ENCODE measurements at regions not wholly inside any gene's neighbourhood (a gene's known extent, or its start where the extent isn't known, plus 50 kb on each side); places are given as distances from the start of the nearest gene placed in this dataset.

DNA sequence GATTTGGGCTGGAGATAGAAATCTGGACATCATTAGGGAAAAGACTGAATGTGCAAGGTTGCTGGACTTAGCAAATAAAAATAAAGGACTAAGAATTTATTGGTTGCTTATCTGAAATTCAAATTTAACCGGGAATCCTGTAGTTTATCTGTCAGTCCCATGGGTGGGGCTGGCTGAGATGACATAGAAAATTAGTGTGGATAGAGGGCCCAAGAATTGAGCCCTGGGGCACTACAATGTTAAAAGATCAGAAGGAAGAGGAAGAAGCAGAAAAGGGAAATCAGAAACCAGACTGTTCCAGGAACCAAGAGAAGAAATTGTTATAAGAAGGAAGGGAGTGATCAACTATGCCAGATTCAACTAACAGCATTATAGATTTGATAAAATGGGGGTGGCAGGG, 96.7 kb upstream of the CCDC196 start:
- TF ChIP-seq BHLHE40 (IDR thresholded peaks at IDR 0.05; ENCODE audit: borderline replicate concordance in 1 of 2, low read depth in 2 of 2, low read length in 1 of 2) (no peak), CHD4 (IDR thresholded peaks at IDR 0.05) (no peak), ZNF24 (IDR thresholded peaks at IDR 0.05) (no peak), POLR2AphosphoS5 (IDR thresholded peaks at IDR 0.05; ENCODE audit: low read length) (no peak), EGR1 (IDR thresholded peaks at IDR 0.05; ENCODE audit: borderline replicate concordance in 1 of 2, low read depth in 2 of 2, low read length in 2 of 2) (no peak)
- TF ChIP-seq, protein P1, sequence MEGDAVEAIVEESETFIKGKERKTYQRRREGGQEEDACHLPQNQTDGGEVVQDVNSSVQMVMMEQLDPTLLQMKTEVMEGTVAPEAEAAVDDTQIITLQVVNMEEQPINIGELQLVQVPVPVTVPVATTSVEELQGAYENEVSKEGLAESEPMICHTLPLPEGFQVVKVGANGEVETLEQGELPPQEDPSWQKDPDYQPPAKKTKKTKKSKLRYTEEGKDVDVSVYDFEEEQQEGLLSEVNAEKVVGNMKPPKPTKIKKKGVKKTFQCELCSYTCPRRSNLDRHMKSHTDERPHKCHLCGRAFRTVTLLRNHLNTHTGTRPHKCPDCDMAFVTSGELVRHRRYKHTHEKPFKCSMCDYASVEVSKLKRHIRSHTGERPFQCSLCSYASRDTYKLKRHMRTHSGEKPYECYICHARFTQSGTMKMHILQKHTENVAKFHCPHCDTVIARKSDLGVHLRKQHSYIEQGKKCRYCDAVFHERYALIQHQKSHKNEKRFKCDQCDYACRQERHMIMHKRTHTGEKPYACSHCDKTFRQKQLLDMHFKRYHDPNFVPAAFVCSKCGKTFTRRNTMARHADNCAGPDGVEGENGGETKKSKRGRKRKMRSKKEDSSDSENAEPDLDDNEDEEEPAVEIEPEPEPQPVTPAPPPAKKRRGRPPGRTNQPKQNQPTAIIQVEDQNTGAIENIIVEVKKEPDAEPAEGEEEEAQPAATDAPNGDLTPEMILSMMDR (IDR thresholded peaks at IDR 0.05 in 2 of 3, conservative IDR thresholded peaks at IDR 0.05 in 1 of 3; ENCODE audit: control insufficient read depth in 2 of 3, extremely low read depth in 1 of 3, insufficient read depth in 1 of 3, low read depth in 3 of 3, low read length in 3 of 3) = no peak

Data from GM12878 (cell line).